ENCODE measurements at regions not wholly inside any gene's neighbourhood (a gene's known extent, or its start where the extent isn't known, plus 50 kb on each side); places are given as distances from the start of the nearest gene placed in this dataset.

DNA sequence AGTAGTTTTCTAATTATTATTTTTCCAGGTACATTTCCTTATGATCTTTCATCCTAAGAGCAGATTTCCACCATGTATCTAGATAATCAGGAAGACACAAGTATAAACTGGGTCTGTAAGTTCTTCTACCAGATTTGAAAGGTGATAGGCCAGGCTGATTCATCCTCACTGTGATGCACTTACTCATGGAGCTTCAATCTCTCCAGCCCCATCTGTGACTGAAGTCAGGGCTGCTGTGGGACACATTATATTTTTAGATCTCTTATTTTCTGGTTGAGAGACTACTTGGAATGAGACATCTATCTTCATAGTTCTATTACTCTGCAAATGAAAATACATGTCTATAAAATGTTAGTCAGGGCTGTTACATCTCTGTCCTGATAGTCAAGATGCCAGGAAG is 85.5 kb upstream of the SLC25A13 start (continued):
- TF ChIP-seq YY1 (IDR thresholded peaks at IDR 0.05; ENCODE audit: extremely low read depth, insufficient replicate concordance, low read depth, low read length): no peak
- TF ChIP-seq ZNF274 (IDR thresholded peaks at IDR 0.05; ENCODE audit: low read depth, low read length): no peak
- no peak for TF ChIP-seq ELF1 (IDR thresholded peaks at IDR 0.05; ENCODE audit: borderline replicate concordance, low read depth)
- TF ChIP-seq, protein P1, sequence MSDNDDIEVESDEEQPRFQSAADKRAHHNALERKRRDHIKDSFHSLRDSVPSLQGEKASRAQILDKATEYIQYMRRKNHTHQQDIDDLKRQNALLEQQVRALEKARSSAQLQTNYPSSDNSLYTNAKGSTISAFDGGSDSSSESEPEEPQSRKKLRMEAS (IDR thresholded peaks at IDR 0.05): no peak
- no peak for TF ChIP-seq FOSL1 (IDR thresholded peaks at IDR 0.05; ENCODE audit: low read depth)

DNA sequence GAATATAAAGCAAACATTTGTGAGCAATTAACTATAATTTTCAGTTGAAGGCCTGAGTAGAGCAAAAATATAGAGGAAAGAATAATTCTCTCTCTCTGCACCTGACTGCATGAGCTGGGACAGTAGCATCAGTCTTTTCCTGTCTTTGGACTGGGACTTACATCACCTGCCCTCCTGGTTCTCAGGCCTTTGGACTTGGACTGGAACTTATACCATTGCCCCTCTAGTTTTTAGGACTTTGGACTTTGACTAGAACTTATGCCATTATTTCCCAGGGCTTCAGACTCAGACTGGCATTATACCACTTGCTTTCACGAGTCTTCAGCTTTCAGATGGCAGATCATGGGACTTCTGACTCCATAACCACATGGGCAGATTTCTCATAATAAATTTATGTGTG is 81.0 kb upstream of the SLC25A13 start:
- Histone ChIP-seq H3K4me2 (ENCODE audit: low read length) (no peak overlapping the region), H3K9me3 (ENCODE audit: control insufficient read depth in 1 of 2, insufficient read depth in 1 of 2, low read depth in 1 of 2, low read length in 2 of 2) (no peaks in the 10 kb centered on the region), H2AFZ (ENCODE audit: low read depth, low read length, poor library complexity, severe bottlenecking) (no peak overlapping the region), H3K9ac (ENCODE audit: low read length) (no peak overlapping the region), H3K4me1 (ENCODE audit: control insufficient read depth in 1 of 2, insufficient read depth in 2 of 2, low read length in 2 of 2) (no peaks in the 10 kb centered on the region), H3K4me3 (replicated peaks in 1 of 2; ENCODE audit: low read depth in 1 of 2, low read length in 2 of 2) (no peak overlapping the region), H3K9me2 (ENCODE audit: insufficient read depth) (no peaks in the 10 kb centered on the region), H3K79me2 (ENCODE audit: insufficient read depth, low read length) (no peaks in the 10 kb centered on the region), H3K36me3 (ENCODE audit: control insufficient read depth in 1 of 2, insufficient read depth in 2 of 2, low read length in 2 of 2) (no peaks in the 10 kb centered on the region), H3K27me3 (ENCODE audit: insufficient read depth, low read length) (0 out of 2 replicates have a peak, but pooled peaks cover 3% of the 10 kb centered on the region), H4K20me1 (ENCODE audit: insufficient read depth) (no peaks in the 10 kb centered on the region; the same call in 1 of the 2 replicates), H3K27ac (ENCODE audit: low read depth, low read length) (no peak overlapping the region)
- ATAC-seq: no peak
- ChIA-PET RAD21 (ENCODE audit: low non-redundant PET in 1 of 2, low total read pairs in 2 of 2, uncharacterized antibody in 2 of 2, unreplicated experiment in 2 of 2) (no interaction called here), CTCF (no interaction called here), POLR2A (no interaction called here)
- DNase-seq (ENCODE audit: low read depth, low spot score): no peak
- no TSS peak for BruUV-seq (replicated peaks)
- no peak for TF ChIP-seq CBX3 (IDR thresholded peaks at IDR 0.05; ENCODE audit: low read depth)
- TF ChIP-seq, protein P2, sequence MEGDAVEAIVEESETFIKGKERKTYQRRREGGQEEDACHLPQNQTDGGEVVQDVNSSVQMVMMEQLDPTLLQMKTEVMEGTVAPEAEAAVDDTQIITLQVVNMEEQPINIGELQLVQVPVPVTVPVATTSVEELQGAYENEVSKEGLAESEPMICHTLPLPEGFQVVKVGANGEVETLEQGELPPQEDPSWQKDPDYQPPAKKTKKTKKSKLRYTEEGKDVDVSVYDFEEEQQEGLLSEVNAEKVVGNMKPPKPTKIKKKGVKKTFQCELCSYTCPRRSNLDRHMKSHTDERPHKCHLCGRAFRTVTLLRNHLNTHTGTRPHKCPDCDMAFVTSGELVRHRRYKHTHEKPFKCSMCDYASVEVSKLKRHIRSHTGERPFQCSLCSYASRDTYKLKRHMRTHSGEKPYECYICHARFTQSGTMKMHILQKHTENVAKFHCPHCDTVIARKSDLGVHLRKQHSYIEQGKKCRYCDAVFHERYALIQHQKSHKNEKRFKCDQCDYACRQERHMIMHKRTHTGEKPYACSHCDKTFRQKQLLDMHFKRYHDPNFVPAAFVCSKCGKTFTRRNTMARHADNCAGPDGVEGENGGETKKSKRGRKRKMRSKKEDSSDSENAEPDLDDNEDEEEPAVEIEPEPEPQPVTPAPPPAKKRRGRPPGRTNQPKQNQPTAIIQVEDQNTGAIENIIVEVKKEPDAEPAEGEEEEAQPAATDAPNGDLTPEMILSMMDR (IDR thresholded peaks at IDR 0.05 in 2 of 3, conservative IDR thresholded peaks at IDR 0.05 in 1 of 3; ENCODE audit: borderline replicate concordance in 1 of 3, insufficient read depth in 1 of 3, low read depth in 2 of 3, low read length in 2 of 3): no peak
- TF ChIP-seq, protein P3, sequence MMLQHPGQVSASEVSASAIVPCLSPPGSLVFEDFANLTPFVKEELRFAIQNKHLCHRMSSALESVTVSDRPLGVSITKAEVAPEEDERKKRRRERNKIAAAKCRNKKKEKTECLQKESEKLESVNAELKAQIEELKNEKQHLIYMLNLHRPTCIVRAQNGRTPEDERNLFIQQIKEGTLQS (IDR thresholded peaks at IDR 0.05): no peak
- no peak for TF ChIP-seq SIN3A (IDR thresholded peaks at IDR 0.05; ENCODE audit: low read depth)
- no peak for TF ChIP-seq RAD21 (IDR thresholded peaks at IDR 0.05; ENCODE audit: low read depth)
- no peak for TF ChIP-seq YY1 (IDR thresholded peaks at IDR 0.05; ENCODE audit: extremely low read depth, insufficient replicate concordance, low read depth, low read length)
- TF ChIP-seq EZH2phosphoT487 (IDR thresholded peaks at IDR 0.05; ENCODE audit: borderline replicate concordance): no peak
- TF ChIP-seq POLR2A (IDR thresholded peaks at IDR 0.05; ENCODE audit: borderline replicate concordance, extremely low read depth, insufficient read depth, insufficient read length): no peak
- no peak for TF ChIP-seq CEBPB (IDR thresholded peaks at IDR 0.05; ENCODE audit: low read depth)
- no peak for TF ChIP-seq EGR1 (IDR thresholded peaks at IDR 0.05; ENCODE audit: low read depth)
- no peak for TF ChIP-seq JUND (IDR thresholded peaks at IDR 0.05)
- TF ChIP-seq ZFX (IDR thresholded peaks at IDR 0.05): no peak
- TF ChIP-seq, protein P1 (IDR thresholded peaks at IDR 0.05): no peak
- TF ChIP-seq ZNF274 (IDR thresholded peaks at IDR 0.05; ENCODE audit: low read depth, low read length): no peak
- TF ChIP-seq EZH2 (IDR thresholded peaks at IDR 0.05): no peak
- no peak for TF ChIP-seq SP1 (IDR thresholded peaks at IDR 0.05; ENCODE audit: low read depth)
- TF ChIP-seq SRF (IDR thresholded peaks at IDR 0.05; ENCODE audit: low read depth): no peak
- intact Hi-C loops (cut with micrococcal nuclease): no loop called here

Data from HCT116 (cell line).